CD14-positive monocyte (primary cell): ENCODE measurements at regions not wholly inside any gene's neighbourhood (a gene's known extent, or its start where the extent isn't known, plus 50 kb on each side); places are given as distances from the start of the nearest gene placed in this dataset.

Experiments used
- DNase-seq, 3 donors: peaks; one replicate each; pipeline ENCODE4 v3.0.0-alpha.2; 2011 to 2022
- H2AFZ ChIP-seq: 2 replicates; pipeline ENCODE4 v1.6.0; 2012; ENCODE audit warnings: mild to moderate bottlenecking, low read depth, low read length, inconsistent platforms; ENCODE audit not compliant: insufficient read depth, poor library complexity, severe bottlenecking
- H3K27ac ChIP-seq, 2 donors: 1 replicate in 1 of 2; 2 replicates in 1 of 2; pipeline ENCODE4 v1.5.1; 2012 to 2013; ENCODE audit warnings: low read length in 2 of 2, control low read depth in 1 of 2, inconsistent platforms in 1 of 2, low read depth in 1 of 2, mild to moderate bottlenecking in 1 of 2
- H3K27me3 ChIP-seq, 2 donors: one replicate each; pipeline versions ENCODE4 v1.6.0 to v1.6.1; 2011 to 2013; ENCODE audit warnings: low read length in 2 of 2; ENCODE audit not compliant: control insufficient read depth in 2 of 2, insufficient read depth in 2 of 2
- H3K36me3 ChIP-seq, 2 donors: replicated peaks in 1 of 2; 1 replicate in 1 of 2; 2 replicates in 1 of 2; pipeline versions ENCODE4 v1.5.1 to v1.6.1; 2012 to 2013; ENCODE audit warnings: low read length in 2 of 2, control low read depth in 1 of 2, inconsistent platforms in 1 of 2, mild to moderate bottlenecking in 1 of 2; ENCODE audit not compliant: insufficient read depth in 2 of 2, control insufficient read depth in 1 of 2
- H3K4me1 ChIP-seq, 2 donors: 1 replicate in 1 of 2; 2 replicates in 1 of 2; pipeline versions ENCODE4 v1.5.1 to v1.6.1; 2012 to 2013; ENCODE audit warnings: low read length in 2 of 2, control low read depth in 1 of 2, inconsistent platforms in 1 of 2, mild to moderate bottlenecking in 1 of 2, moderate library complexity in 1 of 2; ENCODE audit not compliant: insufficient read depth in 2 of 2, control insufficient read depth in 1 of 2
- H3K4me2 ChIP-seq: replicated peaks from 2 replicates; pipeline ENCODE3; 2012; ENCODE audit warnings: low read length, moderate library complexity, mild to moderate bottlenecking; ENCODE audit not compliant: poor library complexity, severe bottlenecking; ENCODE audit errors: extremely low read depth
- H3K4me3 ChIP-seq, 3 experiments: fragments of 200-600 bp in 1 of 3; sonication (generic) in 1 of 3; replicated peaks in 1 of 3; 1 replicate in 2 of 3; 2 replicates in 1 of 3; pipeline ENCODE4 v1.5.1; 2011 to 2013; ENCODE audit warnings: low read length in 3 of 3, mild to moderate bottlenecking in 3 of 3, control low read depth in 2 of 3, low read depth in 2 of 3, inconsistent platforms in 1 of 3, moderate library complexity in 1 of 3
- H3K79me2 ChIP-seq: 2 replicates; pipeline ENCODE4 v1.6.0; 2012; ENCODE audit warnings: mild to moderate bottlenecking, control low read depth, inconsistent platforms, low read length, moderate library complexity; ENCODE audit not compliant: insufficient read depth
- H3K9ac ChIP-seq: 2 replicates; pipeline ENCODE4 v1.6.0; 2017; ENCODE audit warnings: low read length, mild to moderate bottlenecking; ENCODE audit not compliant: insufficient read depth, poor library complexity, severe bottlenecking
- H3K9me3 ChIP-seq, 2 donors: replicated peaks in 1 of 2; 1 replicate in 1 of 2; 2 replicates in 1 of 2; pipeline versions ENCODE4 v1.5.1 to v1.6.1; 2012 to 2013; ENCODE audit warnings: low read length in 2 of 2, control low read depth in 1 of 2; ENCODE audit not compliant: control insufficient read depth in 1 of 2, insufficient read depth in 1 of 2
- H4K20me1 ChIP-seq: 2 replicates; pipeline ENCODE4 v1.6.0; 2012; ENCODE audit warnings: mild to moderate bottlenecking, low read length, control low read depth, moderate library complexity; ENCODE audit not compliant: insufficient read depth
- H3K27ac Mint-ChIP-seq, 7 donors: one replicate each; pipeline ENCODE4 v1.8.0; 2020; ENCODE audit warnings: mild to moderate bottlenecking in 7 of 7, mixed read lengths in 7 of 7, moderate library complexity in 6 of 7, inconsistent platforms in 2 of 7
- H3K27me3 Mint-ChIP-seq, 3 donors: one replicate each; pipeline ENCODE4 v1.8.0; 2021 to 2022; ENCODE audit warnings: low read depth in 3 of 3, mild to moderate bottlenecking in 3 of 3, mixed read lengths in 3 of 3, moderate library complexity in 3 of 3, inconsistent platforms in 1 of 3
- H3K36me3 Mint-ChIP-seq, 2 donors: one replicate each; pipeline ENCODE4 v1.8.0; 2020; ENCODE audit warnings: mixed read lengths in 2 of 2, inconsistent platforms in 1 of 2, mild to moderate bottlenecking in 1 of 2
- H3K4me1 Mint-ChIP-seq: one replicate; pipeline ENCODE4 v1.8.0; 2020; ENCODE audit warnings: mild to moderate bottlenecking, mixed read lengths
- H3K4me3 Mint-ChIP-seq, 2 donors: one replicate each; pipeline ENCODE4 v1.8.0; 2020; ENCODE audit warnings: mild to moderate bottlenecking in 2 of 2, mixed read lengths in 2 of 2, moderate library complexity in 1 of 2
- H3K9me3 Mint-ChIP-seq, 7 donors: one replicate each; pipeline ENCODE4 v1.8.0; 2020 to 2022; ENCODE audit warnings: mixed read lengths in 7 of 7, mild to moderate bottlenecking in 6 of 7, moderate library complexity in 6 of 7, inconsistent platforms in 2 of 7
- WGBS: methylation state at CpG from one replicate; pipeline ENCODE4 v1.1.5; 2013; ENCODE audit warnings: missing lambda C conversion rate; ENCODE audit not compliant: insufficient coverage; 5-methylcytosine and 5-hydroxymethylcytosine counted together
- intact Hi-C, 2 donors: fragments of 100-400 bp; cut with micrococcal nuclease; formaldehyde crosslinking; loops; one replicate each; pipeline versions ENCODE4 v1.15.0 to v1.15.1; 2023
- TF ChIP-seq, protein P1 (sequence below): fragments of 200-600 bp; IDR thresholded peaks from one replicate; pipeline ENCODE4 v1.8.0; 2022; ENCODE audit warnings: antibody characterized with exemption, mild to moderate bottlenecking

- H3K4me1 ChIP-seq = no peaks in the 10 kb centered on the region
- Mint-ChIP-seq H3K27ac (no peak overlapping the region), H3K4me3 (no peak overlapping the region), H3K4me1 (no peaks in the 10 kb centered on the region), H3K9me3 (peaks cover 0 to 6% (median 5%) of the 10 kb centered on the region in 7 donors), H3K36me3 (no peaks in the 10 kb centered on the region), H3K27me3 (peaks cover 0 to 3% (median 3%) of the 10 kb centered on the region in 3 donors)
- H3K79me2 ChIP-seq = no peaks in the 10 kb centered on the region
- H2AFZ ChIP-seq = no peak overlapping the region
- H3K36me3 ChIP-seq = no peaks in the 10 kb centered on the region
- H3K27ac ChIP-seq = no peak overlapping the region
- H3K9me3 ChIP-seq = peaks cover 3 to 4% of the 10 kb centered on the region in 2 donors
- intact Hi-C loops = no loop called here
- no peak overlapping the region for H3K9ac ChIP-seq
- no peaks in the 10 kb centered on the region for H3K27me3 ChIP-seq
- H3K4me2 ChIP-seq = no peak overlapping the region
- 89% methylated on average over 3 of the region's 5 CpGs for WGBS
- TF ChIP-seq, protein P1, sequence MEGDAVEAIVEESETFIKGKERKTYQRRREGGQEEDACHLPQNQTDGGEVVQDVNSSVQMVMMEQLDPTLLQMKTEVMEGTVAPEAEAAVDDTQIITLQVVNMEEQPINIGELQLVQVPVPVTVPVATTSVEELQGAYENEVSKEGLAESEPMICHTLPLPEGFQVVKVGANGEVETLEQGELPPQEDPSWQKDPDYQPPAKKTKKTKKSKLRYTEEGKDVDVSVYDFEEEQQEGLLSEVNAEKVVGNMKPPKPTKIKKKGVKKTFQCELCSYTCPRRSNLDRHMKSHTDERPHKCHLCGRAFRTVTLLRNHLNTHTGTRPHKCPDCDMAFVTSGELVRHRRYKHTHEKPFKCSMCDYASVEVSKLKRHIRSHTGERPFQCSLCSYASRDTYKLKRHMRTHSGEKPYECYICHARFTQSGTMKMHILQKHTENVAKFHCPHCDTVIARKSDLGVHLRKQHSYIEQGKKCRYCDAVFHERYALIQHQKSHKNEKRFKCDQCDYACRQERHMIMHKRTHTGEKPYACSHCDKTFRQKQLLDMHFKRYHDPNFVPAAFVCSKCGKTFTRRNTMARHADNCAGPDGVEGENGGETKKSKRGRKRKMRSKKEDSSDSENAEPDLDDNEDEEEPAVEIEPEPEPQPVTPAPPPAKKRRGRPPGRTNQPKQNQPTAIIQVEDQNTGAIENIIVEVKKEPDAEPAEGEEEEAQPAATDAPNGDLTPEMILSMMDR = no peak
- H3K4me3 ChIP-seq = no peak overlapping the region
- no peaks in the 10 kb centered on the region for H4K20me1 ChIP-seq
- no peak for DNase-seq
Measured at GRCh38 chr18:57281519-57281918, 70.8 kb upstream of the ST8SIA3 start.

- no peak for DNase-seq
- TF ChIP-seq, protein P1 = no peak
- no peak overlapping the region for H3K4me3 ChIP-seq
- H3K27me3 ChIP-seq = no peaks in the 10 kb centered on the region
- H3K9me3 ChIP-seq = peaks cover 3 to 4% of the 10 kb centered on the region in 2 donors
- H3K27ac ChIP-seq = no peak overlapping the region
- H3K36me3 ChIP-seq = no peaks in the 10 kb centered on the region
- Mint-ChIP-seq H3K27me3 (peaks cover 1 to 7% (median 3%) of the 10 kb centered on the region in 3 donors), H3K27ac (no peak overlapping the region), H3K9me3 (peaks cover 5 to 20% (median 11%) of the 10 kb centered on the region in 7 donors), H3K4me3 (no peak overlapping the region), H3K4me1 (no peaks in the 10 kb centered on the region), H3K36me3 (no peaks in the 10 kb centered on the region)
- H4K20me1 ChIP-seq = no peaks in the 10 kb centered on the region
- no peaks in the 10 kb centered on the region for H3K4me1 ChIP-seq
- intact Hi-C loops = no loop called here
- no peak overlapping the region for H2AFZ ChIP-seq
- no peak overlapping the region for H3K9ac ChIP-seq
- H3K4me2 ChIP-seq = no peak overlapping the region
- no peaks in the 10 kb centered on the region for H3K79me2 ChIP-seq
- 83% methylated on average over 2 of the region's 2 CpGs for WGBS
Measured at GRCh38 chr18:57286949-57287348, 65.4 kb upstream of the ST8SIA3 start.
